GM23338 (cell line): ENCODE measurements at regions not wholly inside any gene's neighbourhood (a gene's known extent, or its start where the extent isn't known, plus 50 kb on each side); places are given as distances from the start of the nearest gene placed in this dataset.

Experiments used
- ATAC-seq: fragments of 200-7000 bp; cut with Tn5 transposase; 3 replicates; pipeline ENCODE4 v1.9.1; 2020
- DNase-seq: peaks from one replicate; pipeline ENCODE4 v3.0.0-alpha.2; 2015; ENCODE audit warnings: low spot score
- H2AFZ ChIP-seq: fragments of 200-600 bp; sonication (generic); 2 replicates; pipeline ENCODE4 v1.8.0; 2016; ENCODE audit warnings: antibody characterized with exemption, mild to moderate bottlenecking, moderate library complexity
- H3F3A ChIP-seq: fragments of 200-600 bp; sonication (generic); replicated peaks from 2 replicates; pipeline ENCODE4 v1.8.0; 2017; ENCODE audit warnings: antibody characterized with exemption, mixed run types, low read depth
- H3K27ac ChIP-seq: fragments of 200-600 bp; sonication (generic); 2 replicates; pipeline ENCODE4 v1.6.1; 2016; ENCODE audit warnings: low read depth
- H3K27me3 ChIP-seq: fragments of 200-600 bp; sonication (generic); 2 replicates; pipeline ENCODE4 v1.8.0; 2016; ENCODE audit warnings: mild to moderate bottlenecking, mixed run types, moderate library complexity; ENCODE audit not compliant: insufficient read depth
- H3K36me3 ChIP-seq: fragments of 200-600 bp; sonication (generic); 2 replicates; pipeline ENCODE4 v1.8.0; 2016; ENCODE audit warnings: mild to moderate bottlenecking; ENCODE audit not compliant: insufficient read depth
- H3K4me1 ChIP-seq: fragments of 200-600 bp; sonication (generic); 2 replicates; pipeline ENCODE4 v1.8.0; 2016; ENCODE audit warnings: mild to moderate bottlenecking, moderate library complexity; ENCODE audit not compliant: insufficient read depth
- H3K4me2 ChIP-seq: fragments of 200-600 bp; sonication (generic); 2 replicates; pipeline ENCODE4 v1.7.1; 2017; ENCODE audit warnings: mixed run types
- H3K4me3 ChIP-seq: fragments of 200-600 bp; sonication (generic); 2 replicates; pipeline ENCODE4 v1.6.1; 2016; ENCODE audit warnings: mixed run types
- H3K79me2 ChIP-seq: fragments of 200-600 bp; sonication (generic); replicated peaks from 2 replicates; pipeline ENCODE4 v1.8.0; 2017; ENCODE audit warnings: mild to moderate bottlenecking; ENCODE audit not compliant: insufficient read depth
- H3K9me2 ChIP-seq: fragments of 200-600 bp; sonication (generic); 2 replicates; pipeline ENCODE4 v1.8.0; 2017; ENCODE audit not compliant: insufficient read depth
- H4K20me1 ChIP-seq: fragments of 200-600 bp; sonication (generic); replicated peaks from 2 replicates; pipeline ENCODE4 v1.8.0; 2017; ENCODE audit warnings: mild to moderate bottlenecking; ENCODE audit not compliant: insufficient read depth
- H3K27ac Mint-ChIP-seq: 2 replicates; pipeline ENCODE4 v1.8.0; 2020; ENCODE audit warnings: inconsistent platforms, mild to moderate bottlenecking, moderate library complexity, mixed read lengths
- H3K27me3 Mint-ChIP-seq: 3 replicates; pipeline ENCODE4 v1.8.0; 2022; ENCODE audit warnings: low read depth, mild to moderate bottlenecking, moderate library complexity, mixed read lengths, inconsistent platforms; ENCODE audit not compliant: insufficient read depth, poor library complexity
- H3K36me3 Mint-ChIP-seq: 3 replicates; pipeline ENCODE4 v1.8.0; 2021; ENCODE audit warnings: low read depth, mild to moderate bottlenecking, inconsistent platforms, moderate library complexity, mixed read lengths
- H3K4me1 Mint-ChIP-seq: 3 replicates; pipeline ENCODE4 v1.8.0; 2020; ENCODE audit warnings: mild to moderate bottlenecking, inconsistent platforms, mixed read lengths
- H3K4me3 Mint-ChIP-seq: 3 replicates; pipeline ENCODE4 v1.8.0; 2021; ENCODE audit warnings: moderate library complexity, mild to moderate bottlenecking, inconsistent platforms, mixed read lengths
- H3K9me3 Mint-ChIP-seq: 3 replicates; pipeline ENCODE4 v1.8.0; 2020; ENCODE audit warnings: moderate library complexity, mild to moderate bottlenecking, inconsistent platforms, mixed read lengths
- CREB1 ChIP-seq: fragments of 250-450 bp; sonication (Bioruptor Pico); IDR thresholded peaks from 2 replicates; pipeline ENCODE4 v1.5.0; 2020; ENCODE audit warnings: low read depth, mild to moderate bottlenecking, moderate library complexity
- EZH2 ChIP-seq: fragments of 200-600 bp; sonication (generic); IDR thresholded peaks from one replicate; pipeline ENCODE4 v1.8.0; 2017; ENCODE audit warnings: antibody characterized with exemption, mild to moderate bottlenecking, low read depth; ENCODE audit not compliant: unreplicated experiment
- EZH2phosphoT487 ChIP-seq: fragments of 200-600 bp; sonication (generic); IDR thresholded peaks from one replicate; pipeline ENCODE4 v1.8.1; 2018; ENCODE audit warnings: antibody characterized with exemption; ENCODE audit not compliant: unreplicated experiment
- NANOG ChIP-seq: IDR thresholded peaks from 2 replicates; pipeline ENCODE4 v1.6.1; 2016; ENCODE audit warnings: antibody characterized with exemption, borderline replicate concordance
- POLR2AphosphoS5 ChIP-seq: IDR thresholded peaks from 2 replicates; pipeline ENCODE4 v1.6.1; 2016; ENCODE audit warnings: antibody characterized with exemption, low read depth
- STAT1 ChIP-seq: IDR thresholded peaks from one replicate; pipeline ENCODE4 v1.6.1; 2016; ENCODE audit warnings: antibody characterized with exemption; ENCODE audit not compliant: unreplicated experiment
- ZNF114 ChIP-seq: fragments of 250-450 bp; sonication (Bioruptor Pico); IDR thresholded peaks from 2 replicates; pipeline ENCODE4 v1.5.0; 2020; ENCODE audit warnings: mild to moderate bottlenecking, moderate library complexity
- ZNF331 ChIP-seq: fragments of 250-450 bp; sonication (Bioruptor Pico); IDR thresholded peaks from 2 replicates; pipeline ENCODE4 v1.5.0; 2020; ENCODE audit warnings: low read depth, mild to moderate bottlenecking, moderate library complexity
- TF ChIP-seq, protein P1 (sequence below): IDR thresholded peaks from 2 replicates; pipeline ENCODE4 v1.6.1; 2016; ENCODE audit warnings: antibody characterized with exemption
- TF ChIP-seq, protein P2 (sequence below), 2 experiments: fragments of 200-600 bp in 1 of 2; sonication (generic) in 1 of 2; conservative IDR thresholded peaks; 2 replicates each; pipeline versions ENCODE4 v1.5.1 to v1.6.1; 2016 to 2017; ENCODE audit warnings: antibody characterized with exemption in 2 of 2, low read depth in 2 of 2, mild to moderate bottlenecking in 2 of 2, moderate library complexity in 1 of 2
- TF ChIP-seq, protein P3 (sequence below): fragments of 250-450 bp; sonication (Bioruptor Pico); IDR thresholded peaks from 2 replicates; pipeline ENCODE4 v1.5.0; 2020; ENCODE audit warnings: mild to moderate bottlenecking, moderate library complexity

DNA sequence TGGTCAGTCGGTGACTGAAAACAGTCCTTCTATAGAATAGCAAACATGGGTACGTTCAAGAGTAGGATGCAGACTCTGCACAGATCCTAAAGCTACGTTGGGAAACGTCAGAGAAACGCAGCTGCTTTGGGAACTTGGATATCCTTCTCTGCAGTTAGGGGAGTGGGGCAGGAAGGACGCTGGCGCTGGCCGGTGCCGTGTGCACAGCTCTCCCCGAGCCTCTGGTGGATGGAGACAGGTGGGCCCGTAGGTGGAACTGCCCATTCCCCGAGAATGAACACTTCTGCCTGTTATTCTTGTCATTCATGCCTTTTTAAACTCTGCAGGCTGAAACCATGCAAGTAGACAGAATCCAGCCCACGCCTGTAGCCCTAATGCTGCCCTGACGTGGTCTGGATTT lies 91.7 kb upstream of the MBOAT2 start (continued):
- no peak for TF ChIP-seq EZH2
- TF ChIP-seq CREB1 (CRISPR knock-in tag), result no peak
- no peak for TF ChIP-seq EZH2phosphoT487
- no peak for TF ChIP-seq NANOG
- TF ChIP-seq, protein P1, sequence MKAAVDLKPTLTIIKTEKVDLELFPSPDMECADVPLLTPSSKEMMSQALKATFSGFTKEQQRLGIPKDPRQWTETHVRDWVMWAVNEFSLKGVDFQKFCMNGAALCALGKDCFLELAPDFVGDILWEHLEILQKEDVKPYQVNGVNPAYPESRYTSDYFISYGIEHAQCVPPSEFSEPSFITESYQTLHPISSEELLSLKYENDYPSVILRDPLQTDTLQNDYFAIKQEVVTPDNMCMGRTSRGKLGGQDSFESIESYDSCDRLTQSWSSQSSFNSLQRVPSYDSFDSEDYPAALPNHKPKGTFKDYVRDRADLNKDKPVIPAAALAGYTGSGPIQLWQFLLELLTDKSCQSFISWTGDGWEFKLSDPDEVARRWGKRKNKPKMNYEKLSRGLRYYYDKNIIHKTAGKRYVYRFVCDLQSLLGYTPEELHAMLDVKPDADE, result no peak
- TF ChIP-seq, protein P2, sequence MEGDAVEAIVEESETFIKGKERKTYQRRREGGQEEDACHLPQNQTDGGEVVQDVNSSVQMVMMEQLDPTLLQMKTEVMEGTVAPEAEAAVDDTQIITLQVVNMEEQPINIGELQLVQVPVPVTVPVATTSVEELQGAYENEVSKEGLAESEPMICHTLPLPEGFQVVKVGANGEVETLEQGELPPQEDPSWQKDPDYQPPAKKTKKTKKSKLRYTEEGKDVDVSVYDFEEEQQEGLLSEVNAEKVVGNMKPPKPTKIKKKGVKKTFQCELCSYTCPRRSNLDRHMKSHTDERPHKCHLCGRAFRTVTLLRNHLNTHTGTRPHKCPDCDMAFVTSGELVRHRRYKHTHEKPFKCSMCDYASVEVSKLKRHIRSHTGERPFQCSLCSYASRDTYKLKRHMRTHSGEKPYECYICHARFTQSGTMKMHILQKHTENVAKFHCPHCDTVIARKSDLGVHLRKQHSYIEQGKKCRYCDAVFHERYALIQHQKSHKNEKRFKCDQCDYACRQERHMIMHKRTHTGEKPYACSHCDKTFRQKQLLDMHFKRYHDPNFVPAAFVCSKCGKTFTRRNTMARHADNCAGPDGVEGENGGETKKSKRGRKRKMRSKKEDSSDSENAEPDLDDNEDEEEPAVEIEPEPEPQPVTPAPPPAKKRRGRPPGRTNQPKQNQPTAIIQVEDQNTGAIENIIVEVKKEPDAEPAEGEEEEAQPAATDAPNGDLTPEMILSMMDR (conservative IDR thresholded peaks at IDR 0.05; ENCODE audit: low read depth in 2 of 2), result no peak
- TF ChIP-seq ZNF331 (CRISPR knock-in tag), result no peak

DNA sequence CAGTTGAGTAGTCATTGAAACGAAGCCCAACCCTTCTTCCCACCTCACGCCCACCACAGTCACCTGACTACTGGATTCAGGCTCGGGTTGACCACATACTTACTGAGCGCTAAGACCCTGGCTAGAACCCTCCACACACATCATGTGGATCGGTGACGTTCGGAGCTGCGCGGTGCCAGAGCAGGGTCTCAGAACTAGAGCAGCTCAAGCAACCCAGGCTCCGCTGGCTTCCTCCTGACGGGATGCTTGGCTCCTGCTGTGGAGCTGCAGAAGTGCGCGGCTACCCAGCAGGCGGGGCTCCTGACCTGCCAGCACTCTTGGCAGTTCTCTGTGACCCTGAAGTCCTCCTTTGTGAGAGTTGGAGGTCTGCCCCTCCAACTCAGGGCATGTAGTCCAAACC lies 90.6 kb upstream of the MBOAT2 start:
- Histone ChIP-seq H3K9me2 (no peaks in the 10 kb centered on the region), H3K4me2 (no peak overlapping the region), H2AFZ (no peak overlapping the region), H3K79me2 (no peaks in the 10 kb centered on the region), H3K4me1 (peaks cover 4% of the 10 kb centered on the region; the same call in 1 of the 2 replicates), H4K20me1 (no peaks in the 10 kb centered on the region), H3K36me3 (no peaks in the 10 kb centered on the region), H3F3A (no peaks in the 10 kb centered on the region), H3K4me3 (no peak overlapping the region), H3K27me3 (no peaks in the 10 kb centered on the region), H3K27ac (no peak overlapping the region)
- H3K27ac Mint-ChIP-seq, result no peak overlapping the region
- no peaks in the 10 kb centered on the region for H3K9me3 Mint-ChIP-seq
- no peak overlapping the region for H3K4me3 Mint-ChIP-seq
- peaks cover 8% of the 10 kb centered on the region for H3K27me3 Mint-ChIP-seq
- ATAC-seq, result no peak
- H3K4me1 Mint-ChIP-seq, result peaks cover 9% of the 10 kb centered on the region
- no peaks in the 10 kb centered on the region for H3K36me3 Mint-ChIP-seq
- no peak for DNase-seq
- TF ChIP-seq, protein P3, sequence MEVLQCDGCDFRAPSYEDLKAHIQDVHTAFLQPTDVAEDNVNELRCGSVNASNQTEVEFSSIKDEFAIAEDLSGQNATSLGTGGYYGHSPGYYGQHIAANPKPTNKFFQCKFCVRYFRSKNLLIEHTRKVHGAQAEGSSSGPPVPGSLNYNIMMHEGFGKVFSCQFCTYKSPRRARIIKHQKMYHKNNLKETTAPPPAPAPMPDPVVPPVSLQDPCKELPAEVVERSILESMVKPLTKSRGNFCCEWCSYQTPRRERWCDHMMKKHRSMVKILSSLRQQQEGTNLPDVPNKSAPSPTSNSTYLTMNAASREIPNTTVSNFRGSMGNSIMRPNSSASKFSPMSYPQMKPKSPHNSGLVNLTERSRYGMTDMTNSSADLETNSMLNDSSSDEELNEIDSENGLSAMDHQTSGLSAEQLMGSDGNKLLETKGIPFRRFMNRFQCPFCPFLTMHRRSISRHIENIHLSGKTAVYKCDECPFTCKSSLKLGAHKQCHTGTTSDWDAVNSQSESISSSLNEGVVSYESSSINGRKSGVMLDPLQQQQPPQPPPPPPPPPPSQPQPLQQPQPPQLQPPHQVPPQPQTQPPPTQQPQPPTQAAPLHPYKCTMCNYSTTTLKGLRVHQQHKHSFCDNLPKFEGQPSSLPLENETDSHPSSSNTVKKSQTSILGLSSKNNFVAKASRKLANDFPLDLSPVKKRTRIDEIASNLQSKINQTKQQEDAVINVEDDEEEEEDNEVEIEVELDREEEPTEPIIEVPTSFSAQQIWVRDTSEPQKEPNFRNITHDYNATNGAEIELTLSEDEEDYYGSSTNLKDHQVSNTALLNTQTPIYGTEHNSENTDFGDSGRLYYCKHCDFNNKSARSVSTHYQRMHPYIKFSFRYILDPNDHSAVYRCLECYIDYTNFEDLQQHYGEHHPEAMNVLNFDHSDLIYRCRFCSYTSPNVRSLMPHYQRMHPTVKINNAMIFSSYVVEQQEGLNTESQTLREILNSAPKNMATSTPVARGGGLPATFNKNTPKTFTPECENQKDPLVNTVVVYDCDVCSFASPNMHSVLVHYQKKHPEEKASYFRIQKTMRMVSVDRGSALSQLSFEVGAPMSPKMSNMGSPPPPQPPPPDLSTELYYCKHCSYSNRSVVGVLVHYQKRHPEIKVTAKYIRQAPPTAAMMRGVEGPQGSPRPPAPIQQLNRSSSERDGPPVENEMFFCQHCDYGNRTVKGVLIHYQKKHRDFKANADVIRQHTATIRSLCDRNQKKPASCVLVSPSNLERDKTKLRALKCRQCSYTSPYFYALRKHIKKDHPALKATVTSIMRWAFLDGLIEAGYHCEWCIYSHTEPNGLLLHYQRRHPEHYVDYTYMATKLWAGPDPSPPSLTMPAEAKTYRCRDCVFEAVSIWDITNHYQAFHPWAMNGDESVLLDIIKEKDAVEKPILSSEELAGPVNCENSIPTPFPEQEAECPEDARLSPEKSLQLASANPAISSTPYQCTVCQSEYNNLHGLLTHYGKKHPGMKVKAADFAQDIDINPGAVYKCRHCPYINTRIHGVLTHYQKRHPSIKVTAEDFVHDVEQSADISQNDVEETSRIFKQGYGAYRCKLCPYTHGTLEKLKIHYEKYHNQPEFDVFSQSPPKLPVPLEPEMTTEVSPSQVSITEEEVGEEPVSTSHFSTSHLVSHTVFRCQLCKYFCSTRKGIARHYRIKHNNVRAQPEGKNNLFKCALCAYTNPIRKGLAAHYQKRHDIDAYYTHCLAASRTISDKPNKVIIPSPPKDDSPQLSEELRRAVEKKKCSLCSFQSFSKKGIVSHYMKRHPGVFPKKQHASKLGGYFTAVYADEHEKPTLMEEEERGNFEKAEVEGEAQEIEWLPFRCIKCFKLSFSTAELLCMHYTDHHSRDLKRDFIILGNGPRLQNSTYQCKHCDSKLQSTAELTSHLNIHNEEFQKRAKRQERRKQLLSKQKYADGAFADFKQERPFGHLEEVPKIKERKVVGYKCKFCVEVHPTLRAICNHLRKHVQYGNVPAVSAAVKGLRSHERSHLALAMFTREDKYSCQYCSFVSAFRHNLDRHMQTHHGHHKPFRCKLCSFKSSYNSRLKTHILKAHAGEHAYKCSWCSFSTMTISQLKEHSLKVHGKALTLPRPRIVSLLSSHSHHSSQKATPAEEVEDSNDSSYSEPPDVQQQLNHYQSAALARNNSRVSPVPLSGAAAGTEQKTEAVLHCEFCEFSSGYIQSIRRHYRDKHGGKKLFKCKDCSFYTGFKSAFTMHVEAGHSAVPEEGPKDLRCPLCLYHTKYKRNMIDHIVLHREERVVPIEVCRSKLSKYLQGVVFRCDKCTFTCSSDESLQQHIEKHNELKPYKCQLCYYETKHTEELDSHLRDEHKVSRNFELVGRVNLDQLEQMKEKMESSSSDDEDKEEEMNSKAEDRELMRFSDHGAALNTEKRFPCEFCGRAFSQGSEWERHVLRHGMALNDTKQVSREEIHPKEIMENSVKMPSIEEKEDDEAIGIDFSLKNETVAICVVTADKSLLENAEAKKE (CRISPR knock-in tag), result no peak
- TF ChIP-seq POLR2AphosphoS5 (no peak), EZH2phosphoT487 (no peak), ZNF331 (CRISPR knock-in tag) (no peak), NANOG (no peak), ZNF114 (CRISPR knock-in tag) (no peak), STAT1 (no peak), EZH2 (no peak)
- TF ChIP-seq, protein P2 (conservative IDR thresholded peaks at IDR 0.05; ENCODE audit: low read depth in 2 of 2), result no peak
- TF ChIP-seq, protein P1, result no peak
